Ovary (tissue), 7 donors: ENCODE measurements at regions not wholly inside any gene's neighbourhood (a gene's known extent, or its start where the extent isn't known, plus 50 kb on each side); places are given as distances from the start of the nearest gene placed in this dataset.

Source experiments
- DNase-seq, 5 donors: peaks; one replicate each; pipeline ENCODE4 v3.0.0-alpha.2; 2019 to 2020
- H3K27ac ChIP-seq, 2 donors: fragments of 200-600 bp; one replicate each; pipeline versions ENCODE4 v1.5.1 to v1.8.0; 2019 to 2022
- H3K27me3 ChIP-seq: fragments of 200-600 bp; one replicate; pipeline ENCODE4 v1.8.0; 2022
- H3K36me3 ChIP-seq: fragments of 200-600 bp; sonication (generic); one replicate; pipeline ENCODE4 v1.5.1; 2019
- H3K4me1 ChIP-seq: one replicate; pipeline ENCODE4 v1.8.1; 2013; ENCODE audit warnings: mild to moderate bottlenecking, moderate library complexity; ENCODE audit not compliant: insufficient read depth
- H3K4me3 ChIP-seq: fragments of 200-600 bp; sonication (generic); one replicate; pipeline ENCODE4 v1.5.1; 2017
- H3K9me3 ChIP-seq, 2 donors: fragments of 200-600 bp in 1 of 2; sonication (generic) in 1 of 2; one replicate each; pipeline versions ENCODE4 v1.5.1 to v1.8.1; 2013 to 2019; ENCODE audit warnings: mild to moderate bottlenecking in 1 of 2, moderate library complexity in 1 of 2
- CTCF ChIP-seq, 3 donors: fragments of 450-650 bp in 2 of 3; fragments of 200-600 bp in 1 of 3; IDR thresholded peaks; one replicate each; pipeline versions ENCODE4 v1.5.1 to v1.8.0; 2016 to 2022; ENCODE audit warnings: antibody characterized with exemption in 3 of 3, mild to moderate bottlenecking in 1 of 3
- EP300 ChIP-seq: sonication (generic); formaldehyde crosslinking; IDR thresholded peaks from one replicate; pipeline ENCODE4 v1.6.1; 2017; ENCODE audit warnings: antibody characterized with exemption
- POLR2A ChIP-seq: fragments of 450-650 bp; IDR thresholded peaks from one replicate; pipeline ENCODE4 v1.6.1; 2017; ENCODE audit warnings: antibody characterized with exemption, mild to moderate bottlenecking, moderate library complexity
- WGBS, 3 donors: extraction: QIAGEN DNeasy Blood & Tissue Kit in 1 of 3; methylation state at CpG; one replicate each; pipeline versions ENCODE4 v1.1.5 to v1.1.7; 2013 to 2017; 5-methylcytosine and 5-hydroxymethylcytosine counted together
- intact Hi-C, 4 donors: fragments of 100-400 bp; cut with DNase I; formaldehyde crosslinking; loops; one replicate each; pipeline versions ENCODE4 v1.11.0 to v1.15.1; 2022 to 2023
- donor health status: DM: no; HTN: no; CAD: no; lungs with moderate emphysema.
- donor health status: DM: no; HTN: no; CAD: no.
- donor health status: Bipolar disorder and iron deficiency.
- donor health status: DM: no; HTN: no; CAD: no.
- donor health status: DM: yes; HTN: yes; CAD: no.

DNA sequence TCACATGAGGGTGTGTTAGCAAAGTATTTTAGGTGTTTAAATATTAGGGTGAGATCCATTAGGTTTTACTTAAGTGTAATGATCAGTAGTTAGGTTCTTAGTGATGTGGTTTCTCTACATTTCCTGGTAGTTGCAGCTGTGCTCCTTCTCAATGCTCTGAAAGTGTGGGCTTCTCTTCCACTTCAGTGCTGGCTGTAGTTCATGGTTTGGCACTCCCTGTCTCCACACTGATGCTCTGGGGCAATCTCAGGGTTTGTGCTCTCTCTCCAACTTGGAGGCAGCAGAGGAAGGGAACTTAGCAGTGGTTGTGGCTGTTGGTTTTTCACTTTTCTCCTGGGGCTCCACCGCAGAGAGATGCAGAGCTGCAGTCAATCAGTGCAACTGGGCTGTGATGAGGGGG is 507.5 kb downstream of the TMEM232 start:
- no peak overlapping the region for H3K4me3 ChIP-seq
- WGBS, 3 donors = 33 to 86% (median 77%) methylated on average over 1 of the region's 1 CpG
- intact Hi-C loops = no loop called here

DNA sequence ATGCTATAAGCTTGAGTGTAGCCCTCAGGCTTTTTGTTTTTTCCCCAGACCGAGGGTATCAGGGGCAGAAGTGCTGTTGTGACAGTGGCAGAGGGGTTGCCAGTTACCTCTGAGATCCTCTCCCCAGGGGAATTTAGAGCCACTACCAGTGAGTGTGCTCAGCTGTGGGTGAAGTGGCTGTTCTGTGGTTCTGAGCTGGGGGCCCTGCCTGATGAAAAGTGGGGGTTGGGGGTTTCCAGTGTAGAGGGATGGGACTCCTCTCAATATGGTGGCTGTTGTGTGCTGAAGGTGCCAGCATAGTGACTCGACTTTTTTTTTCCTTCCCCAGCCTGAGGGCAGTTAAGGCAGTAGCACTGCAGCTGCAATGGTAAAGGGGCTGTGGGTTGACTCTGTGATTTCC is 506.7 kb downstream of the TMEM232 start:
- no peaks in the 10 kb centered on the region for H3K4me1 ChIP-seq
- peaks cover 0 to 7% of the 10 kb centered on the region in 2 donors for H3K9me3 ChIP-seq
- TF ChIP-seq EP300 = no peak
- TF ChIP-seq CTCF (IDR thresholded peaks at IDR 0.05) = no peak
- TF ChIP-seq POLR2A = no peak
- no peak overlapping the region for H3K27ac ChIP-seq
- H3K4me3 ChIP-seq = no peak overlapping the region
- H3K36me3 ChIP-seq = no peaks in the 10 kb centered on the region
- WGBS, 3 donors = 52 to 63% (median 58%) methylated on average over 2 of the region's 2 CpGs
- no peak for DNase-seq
- H3K27me3 ChIP-seq = no peaks in the 10 kb centered on the region
- intact Hi-C loops = no loop called here

More for the DNA sequence above, 507.5 kb downstream of the TMEM232 start:
- no peak for DNase-seq
- Histone ChIP-seq H3K27me3 (no peaks in the 10 kb centered on the region), H3K27ac (no peak overlapping the region), H3K4me1 (no peaks in the 10 kb centered on the region), H3K9me3 (peaks cover 0 to 7% of the 10 kb centered on the region in 2 donors), H3K36me3 (no peaks in the 10 kb centered on the region)
- TF ChIP-seq POLR2A (no peak), CTCF (IDR thresholded peaks at IDR 0.05) (no peak), EP300 (no peak)

- WGBS, 3 donors = 67 to 70% (median 68%) methylated on average over 2 of the region's 2 CpGs
- DNase-seq = no peak
- intact Hi-C loops = no loop called here
- Histone ChIP-seq H3K9me3 (peaks cover 0 to 7% of the 10 kb centered on the region in 2 donors), H3K27ac (no peak overlapping the region), H3K36me3 (no peaks in the 10 kb centered on the region), H3K27me3 (no peaks in the 10 kb centered on the region), H3K4me3 (no peak overlapping the region), H3K4me1 (no peaks in the 10 kb centered on the region)
- TF ChIP-seq CTCF (IDR thresholded peaks at IDR 0.05) (no peak), EP300 (no peak), POLR2A (no peak)
Measured at GRCh38 chr5:110221036-110221435, 505.4 kb downstream of the TMEM232 start.

DNA sequence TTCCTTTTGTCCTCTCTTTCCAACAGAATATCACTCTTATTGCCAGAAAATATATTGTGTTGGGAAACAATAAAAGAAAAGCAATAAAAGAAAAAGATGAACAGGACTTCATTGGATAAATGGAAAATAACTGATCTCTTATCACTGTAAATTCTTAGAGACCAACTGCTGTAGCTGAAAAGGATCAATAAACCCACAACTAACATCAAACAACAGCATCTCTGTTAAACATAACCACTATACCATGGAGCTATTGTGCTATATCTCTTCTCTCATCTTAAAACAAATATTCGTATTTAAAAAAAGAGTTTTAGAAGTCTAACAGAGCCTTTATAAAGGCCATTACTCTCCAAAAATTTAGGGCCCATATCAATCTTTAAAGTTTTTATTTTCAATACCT is 502.4 kb downstream of the TMEM232 start:
- Histone ChIP-seq H3K4me3 (no peak overlapping the region), H3K27me3 (no peaks in the 10 kb centered on the region), H3K36me3 (no peaks in the 10 kb centered on the region), H3K4me1 (no peaks in the 10 kb centered on the region), H3K9me3 (peaks cover 0 to 12% of the 10 kb centered on the region in 2 donors), H3K27ac (no peak overlapping the region)
- no peak for DNase-seq
- 72 to 88% (median 87%) methylated on average over 1 of the region's 1 CpG for WGBS, 3 donors
- intact Hi-C loops = no loop called here
- TF ChIP-seq EP300 (no peak), CTCF (IDR thresholded peaks at IDR 0.05) (no peak), POLR2A (no peak)
